ENCODE measurements at regions not wholly inside any gene's neighbourhood (a gene's known extent, or its start where the extent isn't known, plus 50 kb on each side); places are given as distances from the start of the nearest gene placed in this dataset.
"Not testable (repeated sequence)": the region's sequence is repeated elsewhere in the genome, so short reads cannot be mapped to it uniquely, and the experiment has no call there.

- DNase-seq (ENCODE audit: low spot score): no peak
Observed at GRCh38 chr1:55869065-55869464, 653.9 kb upstream of the USP24 start.

DNA sequence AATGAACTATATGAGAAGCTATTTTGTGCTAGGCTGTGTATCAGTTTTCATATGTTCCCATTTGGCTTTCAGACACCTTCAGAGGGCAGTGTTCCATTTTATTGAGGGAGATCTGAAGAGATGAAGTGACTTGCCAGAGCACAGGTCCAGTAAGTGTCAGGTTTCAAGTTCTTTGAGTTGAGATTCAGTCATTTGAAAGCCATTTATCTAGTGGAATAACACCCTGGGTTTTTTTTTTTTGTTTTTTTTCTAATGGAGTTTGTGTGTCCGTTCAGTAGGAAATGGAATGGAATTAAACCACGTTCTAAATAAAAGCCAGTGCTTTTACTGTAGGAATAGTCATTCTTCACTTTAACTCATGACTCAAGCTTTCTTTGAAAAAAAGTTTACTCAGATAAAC, 652.9 kb upstream of the USP24 start:
- no peak for DNase-seq (ENCODE audit: low spot score)

DNA sequence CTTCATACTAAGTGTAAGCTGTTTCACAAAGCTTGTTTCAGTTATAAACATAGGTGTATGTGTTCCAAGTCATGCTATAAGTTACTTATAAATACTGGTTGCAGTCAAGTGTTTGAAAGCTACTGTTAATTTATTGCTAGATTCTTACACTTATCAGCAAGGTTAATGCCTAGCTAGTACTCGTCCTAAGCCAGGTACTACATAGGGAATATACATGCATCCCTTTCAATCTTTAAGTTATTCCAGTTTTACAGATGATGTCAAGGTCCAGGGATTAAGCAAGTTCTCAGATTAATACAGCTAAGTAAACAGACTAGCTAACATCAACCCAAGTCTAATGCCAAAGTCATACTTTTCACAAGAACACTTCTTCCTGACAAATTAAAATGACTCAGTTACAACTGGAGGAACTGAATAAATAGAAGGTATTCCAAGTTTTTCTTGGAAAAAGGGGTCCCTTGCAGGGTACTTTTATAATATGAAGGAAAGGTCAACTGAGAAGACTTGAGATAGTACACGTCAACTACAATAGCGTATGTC, 652.2 kb upstream of the USP24 start:
- DNase-seq (ENCODE audit: low spot score): no peak

DNA sequence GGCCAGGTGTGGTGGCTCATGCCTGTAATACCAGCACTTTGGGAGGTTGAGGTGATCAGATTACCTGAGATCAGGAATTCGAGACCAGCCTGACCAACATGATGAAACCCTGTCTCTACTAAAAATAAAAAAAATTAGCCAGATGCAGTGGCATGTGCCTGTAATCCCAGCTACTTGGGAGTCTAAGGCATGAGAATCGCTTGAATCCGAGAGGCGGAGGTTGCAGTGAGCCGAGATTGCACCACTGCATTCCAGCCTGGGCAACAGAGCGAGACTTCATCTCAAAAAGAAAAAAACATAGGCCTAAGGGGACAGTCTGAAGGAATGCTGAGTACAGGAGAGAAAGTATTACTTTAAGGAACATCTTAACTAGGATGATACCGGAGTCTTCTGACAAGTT, 650.6 kb upstream of the USP24 start:
- not testable (repeated sequence) for DNase-seq (ENCODE audit: low spot score)

DNA sequence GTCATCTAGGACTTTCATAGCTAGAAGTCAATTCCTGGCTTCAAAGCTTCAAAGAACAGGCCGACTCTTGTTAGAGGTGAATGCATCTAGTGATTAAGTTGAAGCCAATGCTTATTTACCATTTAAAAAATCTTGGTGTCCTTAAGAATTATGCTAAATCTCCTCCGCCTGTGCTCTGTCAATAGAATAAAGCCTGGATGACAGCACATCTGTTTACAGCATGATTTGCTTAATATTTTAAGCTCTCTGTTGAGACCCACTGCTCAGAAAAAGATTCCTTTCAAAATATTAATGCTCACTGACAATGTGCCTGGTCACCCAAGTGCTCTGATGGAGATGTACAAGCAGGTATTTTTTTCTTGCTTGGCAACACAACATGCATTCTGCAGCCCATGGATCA, 649.1 kb upstream of the USP24 start:
- DNase-seq (ENCODE audit: low spot score): no peak

DNA sequence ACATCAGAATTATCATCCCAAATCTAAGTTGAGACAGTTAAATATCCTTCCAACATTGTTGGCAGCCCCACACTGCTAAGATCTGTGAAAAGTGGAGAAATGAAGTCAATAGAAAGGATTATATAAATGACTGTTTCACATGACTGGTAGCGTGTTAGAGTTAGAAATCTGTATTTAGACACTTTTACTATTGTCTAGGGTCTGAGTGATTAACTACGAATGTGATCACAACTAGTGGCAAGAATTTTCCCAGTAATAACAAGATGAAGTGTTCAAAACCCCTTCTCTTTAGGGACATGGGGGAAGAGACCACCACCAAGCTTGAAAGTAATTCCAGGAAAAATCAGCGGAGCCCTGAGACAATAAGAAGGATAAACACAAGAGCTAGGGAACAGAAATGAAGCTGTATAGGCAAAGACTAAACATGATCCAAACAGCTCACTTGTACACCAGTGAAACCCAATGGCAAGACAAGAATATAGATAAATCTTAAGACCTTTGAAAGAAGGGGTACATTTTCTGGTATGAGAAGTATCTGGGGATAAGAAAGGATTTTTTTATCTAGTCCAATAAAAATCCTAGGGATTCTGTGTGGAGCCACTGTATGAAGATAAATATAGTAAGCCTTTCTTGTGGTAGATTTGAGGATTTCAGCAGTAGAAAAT, 646.6 kb upstream of the USP24 start:
- DNase-seq (ENCODE audit: low spot score): no peak

GRCh38 chr1:55860798-55861519, 645.8 kb upstream of the USP24 start:
- no peak for DNase-seq (ENCODE audit: low spot score)

- no peak for DNase-seq (ENCODE audit: low spot score)
Observed at GRCh38 chr1:55860326-55860725, 645.2 kb upstream of the USP24 start.

DNA sequence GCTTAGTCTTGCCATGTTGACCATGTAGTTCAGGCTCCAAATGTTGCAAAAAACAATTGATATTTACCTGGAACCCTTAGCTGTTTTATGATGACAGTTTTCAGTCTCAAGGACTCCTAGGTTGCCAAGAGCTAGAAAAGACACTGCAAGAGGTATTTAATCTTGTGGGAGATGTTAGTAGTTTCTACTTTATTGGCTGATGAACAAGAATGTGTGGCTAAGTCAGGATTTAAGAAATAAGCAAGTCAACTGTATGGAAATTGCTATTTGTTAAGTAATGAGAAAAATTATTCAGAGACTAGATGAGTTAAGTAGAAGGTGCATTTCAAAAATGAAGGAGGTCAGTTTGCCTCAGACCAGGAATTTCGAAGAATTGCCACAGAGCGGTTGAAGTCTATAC, 639.7 kb upstream of the USP24 start:
- DNase-seq (ENCODE audit: low spot score): no peak

DNA sequence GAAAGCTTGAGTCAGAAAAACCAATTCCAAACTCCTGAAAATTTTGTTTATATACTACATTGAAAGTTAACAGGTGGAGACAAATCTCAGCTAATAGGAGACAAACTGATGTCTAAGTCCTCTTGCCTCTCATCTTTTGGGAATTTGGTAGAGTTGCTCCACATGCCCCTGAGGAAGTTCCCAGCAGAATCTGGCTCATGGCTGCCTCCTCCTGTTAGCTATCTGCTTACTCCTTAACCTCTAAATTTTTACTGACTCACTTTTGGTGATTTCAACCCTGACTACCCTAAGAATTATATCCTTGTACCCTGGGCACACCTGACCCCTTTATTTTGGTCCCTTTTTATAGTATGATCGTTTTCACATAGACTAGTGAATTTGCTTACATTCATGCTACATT, 633.7 kb upstream of the USP24 start:
- DNase-seq (ENCODE audit: low spot score): no peak

DNA sequence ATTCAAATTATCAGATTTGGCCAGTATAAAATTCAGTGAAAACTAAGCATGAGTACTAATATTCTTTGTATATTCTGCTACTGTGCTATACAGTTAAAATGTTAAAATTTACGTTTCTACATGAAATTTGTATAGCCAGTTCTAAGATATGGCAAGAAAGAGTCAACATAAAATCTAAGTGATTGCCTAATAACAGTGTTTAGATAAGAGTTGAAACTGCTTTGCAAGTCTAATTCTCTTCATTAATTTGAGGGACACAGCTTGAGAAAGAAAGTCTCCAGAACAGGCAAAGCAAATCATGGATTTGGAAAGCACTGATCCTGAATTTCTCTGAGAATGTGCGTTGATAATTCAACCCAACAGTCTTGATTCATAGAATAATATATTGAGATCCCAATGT, 630.9 kb upstream of the USP24 start:
- no peak for DNase-seq (ENCODE audit: low spot score)

DNA sequence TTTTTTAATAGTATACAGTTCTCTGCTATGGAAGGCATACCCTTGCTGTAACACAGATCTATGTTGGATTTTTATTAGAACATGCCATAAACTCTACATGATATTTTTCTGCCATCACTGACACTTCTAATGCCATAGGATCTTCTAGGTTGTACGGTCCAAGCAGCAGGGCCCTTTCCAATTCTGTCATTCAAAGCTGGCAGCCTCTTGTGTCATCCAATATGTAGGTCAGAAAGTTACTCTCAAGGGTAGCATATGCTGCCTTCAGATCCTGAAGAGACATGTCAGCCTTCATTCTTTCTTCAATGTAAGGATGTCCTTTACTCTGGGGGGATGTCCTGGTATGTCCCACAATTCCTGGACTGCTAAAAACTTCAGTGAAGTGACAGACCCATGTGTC, 629.2 kb upstream of the USP24 start:
- DNase-seq (ENCODE audit: low spot score): no peak

DNA sequence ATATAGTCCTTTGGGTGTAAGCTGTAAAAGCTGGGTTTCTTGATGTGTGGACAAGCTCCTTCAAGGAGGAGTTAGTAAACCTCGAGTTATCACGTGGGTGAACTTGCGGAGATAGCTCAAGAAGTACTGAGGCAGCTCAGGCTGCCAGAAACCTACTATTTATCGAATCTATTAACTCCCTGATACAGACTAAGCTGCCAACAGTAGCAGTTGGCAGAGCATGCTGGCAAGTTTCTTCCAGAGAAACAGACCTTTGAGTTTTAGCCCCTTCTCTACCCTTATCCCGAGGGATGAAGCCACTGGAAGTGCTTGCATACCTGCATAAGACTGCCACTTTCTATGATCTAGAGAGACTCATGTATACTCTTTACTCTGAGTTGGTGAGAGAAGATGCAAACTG, 624.5 kb upstream of the USP24 start:
- DNase-seq (ENCODE audit: low spot score): no peak

GRCh38 chr1:55839221-55839620, 624.1 kb upstream of the USP24 start:
- DNase-seq (ENCODE audit: low spot score): no peak

- no peak for DNase-seq (ENCODE audit: low spot score)
Observed at GRCh38 chr1:55836086-55836485, 620.9 kb upstream of the USP24 start.

GRCh38 chr1:55833529-55834091, 618.4 kb upstream of the USP24 start:
- DNase-seq (ENCODE audit: low spot score): no peak

DNA sequence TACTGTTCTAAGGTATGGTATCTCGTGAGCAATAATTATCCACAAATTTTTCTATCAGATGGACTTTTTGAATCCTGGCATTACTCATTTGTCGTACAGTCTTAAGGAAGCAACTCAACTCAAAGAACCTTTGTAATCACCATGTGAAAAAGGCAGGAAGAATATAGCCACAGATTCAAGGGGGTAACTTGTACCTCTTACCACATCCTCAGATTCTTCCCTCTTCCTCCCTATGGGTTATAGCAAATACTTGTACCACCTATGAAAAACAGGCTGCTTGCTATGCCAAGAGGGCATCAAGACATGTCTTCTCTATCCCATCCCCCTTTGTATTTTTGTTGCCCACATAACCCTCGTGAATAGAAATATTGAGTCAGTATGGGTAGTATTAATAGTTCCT, 616.6 kb upstream of the USP24 start:
- no peak for DNase-seq (ENCODE audit: low spot score)

- no peak for DNase-seq (ENCODE audit: low spot score)
Observed at GRCh38 chr1:55828044-55828443, 612.9 kb upstream of the USP24 start.

GRCh38 chr1:55827350-55827749, 612.2 kb upstream of the USP24 start:
- DNase-seq (ENCODE audit: low spot score): no peak

DNA sequence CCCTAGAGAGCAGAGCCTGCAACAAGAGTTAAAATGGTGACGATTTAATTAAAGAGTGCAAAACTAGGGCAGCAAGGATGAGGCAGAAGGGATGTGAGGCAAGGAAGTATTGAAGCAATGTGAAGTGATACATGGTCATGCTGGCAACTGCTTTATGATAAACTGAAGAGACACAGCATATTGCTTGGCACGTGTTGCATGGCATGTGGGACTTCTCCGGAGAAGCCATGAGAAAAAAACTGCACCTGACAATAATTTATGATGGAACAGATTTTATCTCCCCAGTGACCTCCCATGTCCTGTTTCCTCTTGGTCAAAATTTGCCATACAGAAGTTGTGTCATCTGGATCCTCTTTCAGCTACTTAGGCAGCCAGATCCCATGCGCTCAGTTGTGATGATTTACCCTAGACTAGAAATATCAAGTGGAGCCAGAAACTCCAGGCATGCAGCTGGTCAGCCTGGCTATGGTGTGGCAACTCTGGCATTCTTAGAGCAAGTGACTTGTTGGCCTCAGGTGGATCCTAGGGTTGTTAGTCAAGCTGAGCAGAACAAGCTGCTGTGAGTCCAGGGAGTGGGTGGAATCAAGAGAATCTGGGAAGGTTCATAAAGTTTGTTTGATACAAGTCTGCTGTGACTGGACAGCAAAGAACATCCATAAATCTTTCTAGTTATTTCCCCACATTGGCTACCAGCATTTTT, 611.4 kb upstream of the USP24 start:
- no peak for DNase-seq (ENCODE audit: low spot score)

DNA sequence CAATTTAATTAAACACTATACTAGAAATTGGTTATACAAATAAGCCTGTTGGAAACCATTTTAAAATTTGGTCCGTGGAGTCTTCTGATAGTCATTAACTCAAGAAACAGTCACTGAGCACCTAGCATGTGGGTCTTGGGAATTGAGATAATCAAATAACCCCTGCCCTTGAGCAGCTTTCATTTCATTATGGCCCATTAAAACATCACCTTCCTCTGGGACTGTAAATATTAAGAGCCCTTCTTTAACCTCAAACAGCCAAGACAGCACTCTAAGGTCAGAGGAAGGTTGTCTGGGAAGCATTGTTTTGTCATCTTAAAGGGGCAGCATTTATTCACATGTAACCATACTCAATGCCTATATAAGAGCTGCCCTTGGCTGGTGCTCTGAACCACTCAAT, 610.3 kb upstream of the USP24 start:
- no peak for DNase-seq (ENCODE audit: low spot score)

DNA sequence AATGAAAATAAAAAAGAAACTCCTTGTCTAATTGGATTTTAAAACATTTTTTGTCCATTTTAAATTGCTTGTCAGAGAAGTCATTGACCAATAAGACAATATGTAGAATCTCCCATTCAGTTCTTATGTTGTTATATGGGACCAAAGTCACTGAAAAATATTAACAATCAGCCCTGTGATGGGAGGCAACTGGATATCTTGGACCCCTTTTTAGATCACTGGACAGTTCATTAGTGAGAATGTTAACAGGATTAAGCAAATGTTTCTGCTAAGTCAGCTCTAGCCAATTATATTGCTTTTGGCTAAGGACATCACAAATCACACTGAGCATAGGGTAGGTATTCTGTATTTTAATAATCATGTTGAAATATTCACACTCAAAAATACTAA, 609.1 kb upstream of the USP24 start:
- no peak for DNase-seq (ENCODE audit: low spot score)

All from globus pallidus (tissue), 1 donor.